Kasumi-1 (cell line): ENCODE measurements at regions not wholly inside any gene's neighbourhood (a gene's known extent, or its start where the extent isn't known, plus 50 kb on each side); places are given as distances from the start of the nearest gene placed in this dataset.
A peak's percentile ranks its signal among the peaks of the same experiment; 100 is the strongest.

Experiments used
- DNase-seq, 2 experiments: peaks; one replicate each; lab custom pipeline; 2025; lab: John Stamatoyannopoulos, UW

GRCh38 chr12:60337839-60338549 lies 742.2 kb downstream of the SLC16A7 start:
- no peak for DNase-seq

- DNase-seq = no peak
Observed at GRCh38 chr12:60345442-60345841, 749.6 kb downstream of the SLC16A7 start.

GRCh38 chr12:60349232-60349978 lies 753.6 kb downstream of the SLC16A7 start:
- DNase-seq = no peak

GRCh38 chr12:60387356-60387755 lies 791.5 kb downstream of the SLC16A7 start:
- DNase-seq = no peak

- peak in 1 of 2 experiments; percentile 26 for DNase-seq
Observed at GRCh38 chr12:60391051-60391450, 795.2 kb downstream of the SLC16A7 start.

- no peak for DNase-seq
Observed at GRCh38 chr12:60391791-60392190, 796.0 kb downstream of the SLC16A7 start.

- no peak for DNase-seq
Observed at GRCh38 chr12:60393093-60393492, 797.3 kb downstream of the SLC16A7 start.

GRCh38 chr12:60394665-60395064 lies 798.8 kb downstream of the SLC16A7 start:
- peak in 1 of 2 experiments; percentile 4 for DNase-seq

GRCh38 chr12:60398547-60398946 lies 802.7 kb downstream of the SLC16A7 start:
- DNase-seq = no peak

- DNase-seq = no peak
Observed at GRCh38 chr12:60399064-60399463, 803.2 kb downstream of the SLC16A7 start.

- DNase-seq = no peak
Observed at GRCh38 chr12:60402996-60403395, 807.2 kb downstream of the SLC16A7 start.

- no peak for DNase-seq
Observed at GRCh38 chr12:60415351-60415750, 819.5 kb downstream of the SLC16A7 start.

- no peak for DNase-seq
Observed at GRCh38 chr12:60419986-60420385, 824.2 kb downstream of the SLC16A7 start.

GRCh38 chr12:60421741-60422140 lies 825.9 kb downstream of the SLC16A7 start:
- DNase-seq = no peak

- no peak for DNase-seq
Observed at GRCh38 chr12:60437297-60437696, 841.5 kb downstream of the SLC16A7 start.

- DNase-seq = no peak
Observed at GRCh38 chr12:60441577-60441976, 845.7 kb downstream of the SLC16A7 start.

GRCh38 chr12:60451457-60451856 lies 855.6 kb downstream of the SLC16A7 start:
- DNase-seq = no peak

GRCh38 chr12:60465060-60465459 lies 869.2 kb downstream of the SLC16A7 start:
- no peak for DNase-seq

GRCh38 chr12:60468546-60468945 lies 872.7 kb downstream of the SLC16A7 start:
- DNase-seq = no peak

GRCh38 chr12:60475825-60476224 lies 880.0 kb downstream of the SLC16A7 start:
- no peak for DNase-seq

GRCh38 chr12:60487284-60487683 lies 891.5 kb downstream of the SLC16A7 start:
- DNase-seq = no peak

- DNase-seq = no peak
Observed at GRCh38 chr12:60489071-60489470, 893.2 kb downstream of the SLC16A7 start.

- DNase-seq = peak; percentile 46 to 57
Observed at GRCh38 chr12:60494244-60494643, 898.4 kb downstream of the SLC16A7 start.
